Esophagus muscularis mucosa (tissue), 4 donors: ENCODE measurements at regions not wholly inside any gene's neighbourhood (a gene's known extent, or its start where the extent isn't known, plus 50 kb on each side); places are given as distances from the start of the nearest gene placed in this dataset.

ENCODE experiments used
- DNase-seq: peaks from one replicate; pipeline ENCODE4 v3.0.0-alpha.2; 2017; ENCODE audit errors: extremely low spot score
- H3K27ac ChIP-seq, 4 donors: fragments of 200-600 bp; sonication (generic); replicated peaks in 1 of 4; 1 replicate in 3 of 4; 2 replicates in 1 of 4; pipeline ENCODE4 v1.5.1; 2016 to 2019; ENCODE audit warnings: mild to moderate bottlenecking in 1 of 4
- H3K27me3 ChIP-seq, 4 donors: fragments of 200-600 bp; sonication (generic); one replicate each; pipeline versions ENCODE4 v1.5.1 to v1.6.0; 2016 to 2019
- H3K36me3 ChIP-seq, 4 donors: fragments of 200-600 bp; sonication (generic); one replicate each; pipeline ENCODE4 v1.5.1; 2016 to 2019
- H3K4me1 ChIP-seq, 4 donors: fragments of 200-600 bp; sonication (generic); one replicate each; pipeline ENCODE4 v1.5.1; 2016 to 2019
- H3K4me3 ChIP-seq, 4 donors: fragments of 200-600 bp; sonication (generic); 1 replicate in 2 of 4; 2 replicates in 2 of 4; pipeline ENCODE4 v1.5.1; 2016 to 2019; ENCODE audit warnings: mild to moderate bottlenecking in 4 of 4, moderate library complexity in 1 of 4
- H3K9me3 ChIP-seq, 4 donors: fragments of 200-600 bp; sonication (generic); 1 replicate in 3 of 4; 2 replicates in 1 of 4; pipeline ENCODE4 v1.5.1; 2016 to 2019
- CTCF ChIP-seq, 3 experiments: fragments of 200-600 bp in 2 of 3; fragments of 450-650 bp in 1 of 3; sonication (generic) in 2 of 3; IDR thresholded peaks; one replicate each; pipeline ENCODE4 v1.5.1; 2017 to 2019; ENCODE audit warnings: antibody characterized with exemption in 3 of 3, mild to moderate bottlenecking in 2 of 3, moderate library complexity in 1 of 3
- EP300 ChIP-seq: sonication (generic); formaldehyde crosslinking; IDR thresholded peaks from one replicate; pipeline ENCODE4 v1.6.1; 2017; ENCODE audit warnings: antibody characterized with exemption
- POLR2A ChIP-seq: fragments of 450-650 bp; IDR thresholded peaks from one replicate; pipeline ENCODE4 v1.6.1; 2017; ENCODE audit warnings: antibody characterized with exemption, moderate library complexity, mild to moderate bottlenecking, low read depth
- POLR2AphosphoS5 ChIP-seq, 2 donors: sonication (generic); formaldehyde crosslinking; IDR thresholded peaks; one replicate each; pipeline ENCODE4 v1.6.1; 2017; ENCODE audit warnings: antibody characterized with exemption in 2 of 2
- WGBS: methylation state at CpG from one replicate; pipeline ENCODE4 v1.1.5; 2018; 5-methylcytosine and 5-hydroxymethylcytosine counted together
- intact Hi-C: fragments of 100-400 bp; cut with DNase I; formaldehyde crosslinking; loops from one replicate; pipeline ENCODE4 v1.15.1; 2023

- no peak for DNase-seq
- TF ChIP-seq CTCF (IDR thresholded peaks at IDR 0.05), result no peak
- Histone ChIP-seq H3K4me3 (no peak overlapping the region), H3K4me1 (peaks cover 0 to 12% (median 9%) of the 10 kb centered on the region in 4 donors), H3K27me3 (no peaks in the 10 kb centered on the region), H3K27ac (no peak overlapping the region), H3K36me3 (no peaks in the 10 kb centered on the region), H3K9me3 (no peaks in the 10 kb centered on the region)
- 87% methylated on average over 1 of the region's 1 CpG for WGBS
- intact Hi-C loops, result no loop called here
These were observed 74.7 kb downstream of the LEPR start for GRCh38 chr1:65495137-65495536.

- Histone ChIP-seq H3K4me3 (no peak overlapping the region), H3K27ac (no peak overlapping the region), H3K27me3 (no peaks in the 10 kb centered on the region), H3K4me1 (peaks cover 0 to 12% (median 7%) of the 10 kb centered on the region in 4 donors), H3K36me3 (no peaks in the 10 kb centered on the region), H3K9me3 (no peaks in the 10 kb centered on the region)
- intact Hi-C loops, result no loop called here
- DNase-seq, result no peak
- WGBS, result 33% methylated on average over 2 of the region's 2 CpGs
- TF ChIP-seq POLR2A (no peak), EP300 (no peak), CTCF (IDR thresholded peaks at IDR 0.05) (no peak), POLR2AphosphoS5 (IDR thresholded peaks at IDR 0.05) (no peak)
These were observed 76.9 kb downstream of the LEPR start for GRCh38 chr1:65497256-65497830.

GRCh38 chr1:65503427-65503826, 83.0 kb downstream of the LEPR start:
- Histone ChIP-seq H3K27ac (no peak overlapping the region), H3K27me3 (no peaks in the 10 kb centered on the region), H3K4me3 (no peak overlapping the region), H3K36me3 (no peaks in the 10 kb centered on the region), H3K9me3 (no peaks in the 10 kb centered on the region), H3K4me1 (no peaks in the 10 kb centered on the region)
- WGBS, result 72% methylated on average over 4 of the region's 4 CpGs
- TF ChIP-seq CTCF (IDR thresholded peaks at IDR 0.05), result no peak
- no peak for TF ChIP-seq POLR2AphosphoS5 (IDR thresholded peaks at IDR 0.05)
- no peak for TF ChIP-seq EP300
- TF ChIP-seq POLR2A, result no peak
- intact Hi-C loops, result no loop called here
- DNase-seq, result no peak

- TF ChIP-seq CTCF (IDR thresholded peaks at IDR 0.05) (no peak), EP300 (no peak), POLR2AphosphoS5 (IDR thresholded peaks at IDR 0.05) (no peak), POLR2A (no peak)
- Histone ChIP-seq H3K4me1 (no peaks in the 10 kb centered on the region), H3K36me3 (no peaks in the 10 kb centered on the region), H3K27ac (no peak overlapping the region), H3K9me3 (no peaks in the 10 kb centered on the region), H3K27me3 (no peaks in the 10 kb centered on the region), H3K4me3 (no peak overlapping the region)
- DNase-seq, result no peak
- intact Hi-C loops, result no loop called here
- WGBS, result 90% methylated on average over 3 of the region's 3 CpGs
These were observed 83.8 kb downstream of the LEPR start for GRCh38 chr1:65504263-65504662.
